PC-9 (cell line): ENCODE measurements at regions not wholly inside any gene's neighbourhood (a gene's known extent, or its start where the extent isn't known, plus 50 kb on each side); places are given as distances from the start of the nearest gene placed in this dataset.

Experiments used
- BruUV-seq: library from RNA; stranded (reverse); fragments of 400-500 nt; replicated peaks from 2 replicates; lab custom pipeline; 2021; lab: Mats Ljungman, UMichigan
- CTCF ChIA-PET: fragments of 300-600 bp; sonication (Branson Sonifier 250); formaldehyde crosslinking; loops from one replicate; lab custom pipeline; 2022; ENCODE audit warnings: antibody characterized with exemption; lab: Charles Lee
- POLR2A ChIA-PET: fragments of 300-600 bp; sonication (Branson Sonifier 250); formaldehyde crosslinking; loops from one replicate; lab custom pipeline; 2022; ENCODE audit warnings: antibody characterized with exemption; ENCODE audit not compliant: unreplicated experiment; lab: Charles Lee
- DNase-seq, 2 experiments: peaks; one replicate each; pipeline versions ENCODE4 v3.0.0 to v3.0.0-alpha.2; 2015 to 2022; ENCODE audit warnings: mixed read lengths in 1 of 2
- H2AFZ ChIP-seq: fragments of 200-600 bp; sonication (generic); 2 replicates; pipeline ENCODE4 v1.8.1; 2017; ENCODE audit warnings: antibody characterized with exemption
- H3F3A ChIP-seq: fragments of 200-600 bp; sonication (generic); 2 replicates; pipeline ENCODE4 v1.8.1; 2017; ENCODE audit warnings: antibody characterized with exemption, mild to moderate bottlenecking, low read depth; ENCODE audit not compliant: insufficient read depth
- H3K27ac ChIP-seq: fragments of 200-600 bp; sonication (generic); 2 replicates; pipeline ENCODE4 v1.6.1; 2016; ENCODE audit warnings: mixed run types
- H3K27me3 ChIP-seq: fragments of 200-600 bp; sonication (generic); 2 replicates; pipeline ENCODE4 v1.6.1; 2016; ENCODE audit warnings: low read depth, mixed run types; ENCODE audit not compliant: insufficient read depth
- H3K36me3 ChIP-seq: fragments of 200-600 bp; sonication (generic); 2 replicates; pipeline ENCODE4 v1.6.1; 2016; ENCODE audit warnings: low read depth, mixed run types
- H3K4me1 ChIP-seq: fragments of 200-600 bp; sonication (generic); replicated peaks from 2 replicates; pipeline ENCODE4 v1.6.1; 2016; ENCODE audit warnings: mixed run types; ENCODE audit not compliant: insufficient read depth
- H3K4me2 ChIP-seq: fragments of 200-600 bp; sonication (generic); 2 replicates; pipeline ENCODE4 v1.6.1; 2017; ENCODE audit warnings: mixed run types
- H3K4me3 ChIP-seq: fragments of 200-600 bp; sonication (generic); 2 replicates; pipeline ENCODE4 v1.6.1; 2016; ENCODE audit warnings: mixed run types
- H3K79me2 ChIP-seq: fragments of 200-600 bp; sonication (generic); 2 replicates; pipeline ENCODE4 v1.6.1; 2017; ENCODE audit warnings: low read depth, mixed run types
- H3K9me2 ChIP-seq: fragments of 200-600 bp; sonication (generic); 2 replicates; pipeline ENCODE4 v1.8.1; 2017; ENCODE audit warnings: mild to moderate bottlenecking; ENCODE audit not compliant: insufficient read depth
- H3K9me3 ChIP-seq: fragments of 200-600 bp; sonication (generic); 2 replicates; pipeline ENCODE4 v1.8.1; 2016; ENCODE audit warnings: low read depth; ENCODE audit not compliant: insufficient read depth
- H4K20me1 ChIP-seq: fragments of 200-600 bp; sonication (generic); 2 replicates; pipeline ENCODE4 v1.8.1; 2017; ENCODE audit not compliant: insufficient read depth
- CTCF ChIP-seq: fragments of 200-600 bp; sonication (generic); conservative IDR thresholded peaks from 2 replicates; pipeline ENCODE4 v1.6.1; 2017; ENCODE audit warnings: mixed run types, antibody characterized with exemption, mild to moderate bottlenecking, moderate library complexity
- EZH2 ChIP-seq: fragments of 200-600 bp; sonication (generic); IDR thresholded peaks from 2 replicates; pipeline ENCODE4 v1.8.0; 2017; ENCODE audit warnings: antibody characterized with exemption, low read depth
- intact Hi-C: fragments of 100-400 bp; cut with micrococcal nuclease; formaldehyde crosslinking; loops from one replicate; pipeline ENCODE4 v1.10.0; 2022; ENCODE audit not compliant: unreplicated experiment

- TF ChIP-seq CTCF = no peak
- TF ChIP-seq EZH2 = no peak
- Histone ChIP-seq H3K36me3 (no peaks in the 10 kb centered on the region), H3K9me3 (no peaks in the 10 kb centered on the region), H3K4me3 (no peak overlapping the region), H3K79me2 (no peaks in the 10 kb centered on the region), H2AFZ (no peak overlapping the region), H3K4me2 (no peak overlapping the region), H3K27ac (no peak overlapping the region), H4K20me1 (no peaks in the 10 kb centered on the region), H3K9me2 (no peaks in the 10 kb centered on the region), H3K27me3 (no peaks in the 10 kb centered on the region), H3F3A (no peaks in the 10 kb centered on the region), H3K4me1 (peaks cover 11% of the 10 kb centered on the region; the same call in 1 of the 2 replicates)
- DNase-seq = no peak
- ChIA-PET CTCF (no interaction called here), POLR2A (no interaction called here)
- no TSS peak for BruUV-seq
- intact Hi-C loops = no loop called here
Measured at GRCh38 chr18:51519571-51519970, 322.1 kb upstream of the MEX3C start.

GRCh38 chr18:51520676-51521180, 323.2 kb upstream of the MEX3C start:
- TF ChIP-seq CTCF (no peak), EZH2 (no peak)
- H3K9me3 ChIP-seq = no peaks in the 10 kb centered on the region
- intact Hi-C loops = no loop called here
- H2AFZ ChIP-seq = no peak overlapping the region
- no peaks in the 10 kb centered on the region for H3K27me3 ChIP-seq
- no TSS peak for BruUV-seq
- H3K4me1 ChIP-seq = peaks cover 11% of the 10 kb centered on the region; the same call in 1 of the 2 replicates
- no peaks in the 10 kb centered on the region for H3K79me2 ChIP-seq
- no peaks in the 10 kb centered on the region for H3K36me3 ChIP-seq
- H3K4me3 ChIP-seq = no peak overlapping the region
- ChIA-PET CTCF (no interaction called here), POLR2A (no interaction called here)
- H4K20me1 ChIP-seq = no peaks in the 10 kb centered on the region
- H3K27ac ChIP-seq = no peak overlapping the region
- no peak overlapping the region for H3K4me2 ChIP-seq
- H3F3A ChIP-seq = no peaks in the 10 kb centered on the region
- H3K9me2 ChIP-seq = no peaks in the 10 kb centered on the region
- no peak for DNase-seq

GRCh38 chr18:51522338-51522737, 324.9 kb upstream of the MEX3C start:
- ChIA-PET CTCF (no interaction called here), POLR2A (no interaction called here)
- Histone ChIP-seq H3K27me3 (no peaks in the 10 kb centered on the region), H3K79me2 (no peaks in the 10 kb centered on the region), H4K20me1 (no peaks in the 10 kb centered on the region), H3F3A (no peaks in the 10 kb centered on the region), H3K4me1 (peaks cover 11% of the 10 kb centered on the region; the same call in 1 of the 2 replicates), H3K4me2 (no peak overlapping the region), H2AFZ (no peak overlapping the region), H3K9me3 (no peaks in the 10 kb centered on the region; the same call in 1 of the 2 replicates), H3K36me3 (no peaks in the 10 kb centered on the region), H3K27ac (no peak overlapping the region), H3K4me3 (no peak overlapping the region), H3K9me2 (no peaks in the 10 kb centered on the region)
- TF ChIP-seq EZH2 = no peak
- no peak for TF ChIP-seq CTCF
- no peak for DNase-seq
- BruUV-seq = no TSS peak
- intact Hi-C loops = no loop called here
